ENCODE measurements at regions not wholly inside any gene's neighbourhood (a gene's known extent, or its start where the extent isn't known, plus 50 kb on each side); places are given as distances from the start of the nearest gene placed in this dataset.

- no peak for DNase-seq
Observed at GRCh38 chr1:239209591-239209990, 176.8 kb upstream of the CHRM3 start.

GRCh38 chr1:239204401-239204800, 182.0 kb upstream of the CHRM3 start:
- DNase-seq = no peak

GRCh38 chr1:239197871-239198270, 188.5 kb upstream of the CHRM3 start:
- DNase-seq = no peak

GRCh38 chr1:239189998-239190512, 196.3 kb upstream of the CHRM3 start:
- no peak for DNase-seq

DNA sequence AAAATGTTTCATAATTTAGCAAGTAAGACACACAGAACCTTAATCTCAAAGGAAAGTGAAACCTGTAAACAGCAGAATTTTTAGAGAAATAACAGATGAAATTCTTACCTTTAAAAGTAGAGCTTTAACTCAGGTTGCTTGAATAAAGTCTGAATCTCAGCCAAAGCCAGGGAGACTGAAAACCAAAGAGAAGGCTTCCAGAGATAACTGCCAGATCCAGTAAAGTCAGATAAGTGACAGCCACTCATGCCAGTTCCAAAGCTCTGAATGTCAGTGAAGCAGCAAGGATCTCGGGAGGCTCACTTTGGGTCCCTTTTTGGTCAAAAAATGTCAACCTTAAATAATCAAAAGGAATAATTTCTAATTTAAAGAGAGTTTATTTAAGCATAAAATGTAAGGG, 199.9 kb upstream of the CHRM3 start:
- DNase-seq = no peak

DNA sequence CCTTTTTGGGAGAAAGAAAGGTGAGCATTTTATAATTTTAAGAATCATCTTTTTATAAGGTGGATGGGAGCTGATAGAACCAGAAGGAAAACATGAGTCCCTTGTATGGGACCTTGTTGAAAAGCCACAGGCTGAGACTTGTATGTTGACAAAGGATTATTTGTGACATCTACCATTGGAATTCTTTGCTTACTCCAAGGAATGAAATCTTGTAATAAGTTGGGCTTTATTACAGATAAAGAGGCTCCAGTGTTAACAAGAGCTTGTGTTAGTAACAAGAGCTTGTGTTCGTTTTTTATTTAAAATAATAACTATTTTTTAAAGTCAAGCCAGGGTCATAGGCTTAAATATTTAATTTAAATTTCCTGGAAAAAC, 201.1 kb upstream of the CHRM3 start:
- DNase-seq = no peak

DNA sequence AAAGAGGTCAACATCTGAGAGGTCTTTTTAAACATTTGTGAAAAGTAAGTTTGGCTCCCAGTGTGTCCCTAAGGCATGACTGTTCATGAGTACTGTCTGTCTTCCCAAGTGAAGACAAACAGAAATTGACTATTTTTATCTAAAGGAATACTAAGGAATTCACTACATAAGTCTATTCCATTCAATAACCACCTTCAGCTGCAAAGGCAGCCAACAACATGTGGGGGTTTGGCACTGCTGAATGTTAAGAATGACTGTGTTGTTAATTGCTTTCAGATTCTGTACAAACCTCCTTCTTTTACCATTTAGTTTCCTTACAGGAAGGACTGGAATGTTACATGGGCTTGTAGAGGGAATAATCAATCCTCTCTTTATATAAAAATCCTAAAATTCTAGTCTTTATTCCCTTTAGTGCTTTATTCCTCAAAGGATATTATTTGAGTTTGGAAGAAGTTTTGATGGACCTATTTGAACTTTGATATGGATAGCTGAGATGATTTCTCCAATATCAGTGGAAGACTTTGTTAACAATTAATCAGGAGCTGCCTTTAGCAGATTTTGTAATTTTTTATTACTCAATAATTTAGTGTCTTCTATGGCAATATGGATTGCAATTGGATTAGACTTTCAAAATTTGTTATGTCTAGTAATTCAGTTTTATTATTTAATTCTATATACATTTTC, 201.7 kb upstream of the CHRM3 start:
- no peak for DNase-seq

DNA sequence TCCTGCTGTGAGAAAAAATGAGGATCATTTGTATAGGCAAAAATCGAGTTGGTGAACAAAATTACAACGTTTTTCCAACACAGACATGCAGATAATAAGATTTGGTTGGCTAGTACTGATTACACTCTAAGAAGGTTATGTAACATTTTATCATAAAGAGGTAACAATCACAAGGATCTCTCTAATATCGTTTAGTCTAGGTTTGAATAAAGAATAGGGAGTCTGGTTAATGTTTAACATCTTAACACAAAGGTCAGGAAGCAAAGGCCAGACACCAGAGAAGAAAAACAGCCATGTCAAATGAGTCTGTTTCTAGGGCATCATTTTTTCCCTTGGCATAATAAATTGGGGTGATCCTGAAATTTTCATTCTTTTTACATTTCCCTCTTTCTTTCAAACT, 207.4 kb upstream of the CHRM3 start:
- DNase-seq = no peak

- no peak for DNase-seq
Observed at GRCh38 chr1:239174880-239175279, 211.5 kb upstream of the CHRM3 start.

DNA sequence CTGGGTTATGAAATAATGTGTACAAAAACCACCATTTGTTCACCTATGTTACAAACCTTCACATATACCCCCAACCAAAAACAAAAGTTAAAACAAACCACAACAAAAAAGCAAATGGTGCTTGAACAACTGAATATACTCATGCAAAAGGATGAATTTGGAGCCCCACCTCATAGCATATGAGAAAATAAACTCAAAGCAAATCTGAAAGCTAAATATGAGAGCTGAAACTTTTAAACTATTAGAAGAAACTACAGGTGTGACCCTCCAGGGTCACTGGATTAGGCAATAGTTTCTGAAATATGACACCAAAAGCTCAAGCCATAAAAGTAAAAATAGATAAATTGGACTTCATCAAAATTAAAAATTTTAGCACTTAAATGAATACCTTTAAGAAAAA, 215.5 kb upstream of the CHRM3 start:
- no peak for DNase-seq

GRCh38 chr1:239169276-239169675, 217.1 kb upstream of the CHRM3 start:
- no peak for DNase-seq

GRCh38 chr1:239164451-239165180, 221.8 kb upstream of the CHRM3 start:
- DNase-seq = no peak

DNA sequence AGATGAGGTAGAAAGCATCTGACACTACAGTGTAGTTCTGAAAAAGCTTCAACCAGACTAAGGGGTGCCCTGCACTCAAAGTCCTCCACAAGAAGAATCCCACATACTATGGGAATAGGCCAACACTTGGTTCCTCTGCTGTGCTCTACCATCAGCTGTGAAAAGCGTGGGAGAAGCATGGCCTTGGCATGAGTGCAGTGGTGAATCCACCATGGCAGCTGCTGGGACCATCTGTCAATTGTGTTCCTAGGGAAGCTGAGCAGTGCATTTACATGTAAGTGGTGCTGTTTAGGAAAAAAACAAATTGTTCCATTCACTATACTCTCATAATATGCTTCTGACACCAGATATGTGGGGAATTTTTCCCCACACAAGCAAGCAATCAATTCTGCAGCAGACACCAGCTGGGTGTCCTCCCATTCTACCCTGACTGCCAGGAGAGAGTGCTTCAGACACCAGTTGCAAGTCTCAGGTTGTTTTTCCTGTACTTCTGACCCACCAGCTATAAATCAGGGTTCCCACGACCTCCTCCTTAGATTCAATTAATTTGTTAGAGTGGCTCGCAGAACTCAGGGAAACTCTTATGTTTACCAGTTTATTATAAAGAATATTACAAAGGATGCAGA, 230.8 kb upstream of the CHRM3 start:
- DNase-seq = no peak

- no peak for DNase-seq
Observed at GRCh38 chr1:239151937-239152336, 234.4 kb upstream of the CHRM3 start.

GRCh38 chr1:239140968-239141367, 245.4 kb upstream of the CHRM3 start:
- no peak for DNase-seq

DNA sequence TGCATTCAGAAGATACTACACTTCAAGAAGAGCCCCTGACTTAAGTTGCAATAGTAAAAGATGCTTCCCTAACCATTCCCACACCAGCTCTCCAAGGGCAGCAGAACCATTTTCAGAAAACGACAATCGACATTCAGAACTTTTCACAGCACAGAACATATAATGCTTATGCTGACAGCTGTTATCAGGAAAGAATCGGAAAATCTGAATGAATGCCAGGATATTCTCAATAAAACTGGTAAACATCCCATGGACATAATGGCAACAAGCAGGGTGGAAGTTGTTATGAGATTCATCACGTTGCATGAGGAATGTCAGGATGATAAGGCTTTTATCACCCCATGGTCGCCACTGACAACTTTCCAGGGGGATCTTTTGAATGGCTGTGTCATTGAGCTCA, 246.6 kb upstream of the CHRM3 start:
- DNase-seq = no peak

DNA sequence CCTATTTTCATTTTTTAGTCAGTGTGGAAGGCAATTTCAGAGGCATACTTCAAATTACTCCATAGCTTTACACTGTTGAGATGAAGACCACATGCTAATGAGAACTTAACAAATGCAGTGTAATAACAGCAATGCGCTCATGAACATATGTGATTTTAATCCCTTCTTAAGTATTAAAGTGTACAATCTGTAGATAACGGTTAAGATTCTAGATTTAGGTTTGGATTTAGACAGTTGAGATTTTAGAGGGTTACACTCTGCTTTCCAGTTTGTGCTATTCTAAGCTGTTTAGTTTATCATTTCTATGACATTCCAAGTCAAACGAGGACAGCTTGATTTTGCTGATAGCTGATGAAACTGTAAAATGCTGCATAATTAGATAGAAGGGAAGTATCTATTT, 257.8 kb upstream of the CHRM3 start:
- no peak for DNase-seq

DNA sequence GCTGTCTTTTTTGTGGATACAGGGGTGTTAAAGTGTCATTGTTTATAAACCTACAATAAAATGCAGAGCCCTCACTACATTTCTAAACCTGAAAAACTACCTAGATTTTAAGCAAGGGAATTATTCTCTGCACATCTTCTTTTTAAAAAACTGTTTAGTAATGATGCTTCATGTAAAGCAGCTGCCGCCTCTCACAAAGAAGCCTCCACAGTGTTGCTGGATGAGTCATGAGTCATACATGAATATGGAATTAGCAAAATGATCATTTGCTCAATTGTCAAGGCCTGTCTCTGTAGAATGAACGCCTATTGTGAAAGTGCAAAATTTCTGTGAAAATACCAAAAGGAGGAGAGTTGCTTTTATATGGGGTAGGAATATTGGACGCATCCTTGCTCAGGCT, 259.5 kb upstream of the CHRM3 start:
- no peak for DNase-seq

DNA sequence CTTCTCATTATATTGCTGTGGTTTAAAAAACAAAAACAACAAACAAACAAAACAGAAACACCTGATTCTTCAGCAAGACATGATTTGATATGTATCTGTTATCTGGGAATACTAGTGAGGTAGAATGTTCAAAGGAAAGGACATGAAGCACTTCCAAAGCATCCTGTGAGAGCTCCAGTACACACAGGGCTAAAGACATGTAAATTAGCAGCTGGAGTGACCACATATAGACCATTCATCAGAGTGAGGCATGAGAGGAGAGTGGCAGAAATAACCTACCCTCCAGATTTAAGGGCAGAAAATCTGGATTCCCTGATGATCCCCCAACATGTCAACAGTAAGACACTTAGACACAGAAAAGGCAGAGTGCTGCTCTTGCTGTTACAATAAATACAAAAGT, 260.5 kb upstream of the CHRM3 start:
- no peak for DNase-seq

DNA sequence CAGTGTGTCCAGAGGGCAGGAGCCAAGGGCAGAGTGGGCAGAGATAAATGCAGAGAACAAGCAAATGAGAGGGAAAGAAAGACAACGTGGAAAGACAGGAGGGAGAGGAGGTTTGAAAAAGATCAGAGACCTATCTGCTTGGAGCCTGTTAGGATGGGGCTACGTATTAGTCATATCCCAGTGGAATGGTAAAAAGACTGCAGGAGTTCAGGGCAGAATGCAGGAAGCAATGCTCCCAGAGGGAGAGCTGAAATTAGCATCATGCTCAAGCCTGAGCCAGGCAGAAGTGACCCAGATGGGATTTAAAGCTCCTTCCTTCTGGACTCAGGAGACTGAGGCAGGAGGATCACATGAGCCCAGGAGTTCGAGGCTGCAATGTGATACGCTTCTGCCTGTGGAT, 261.3 kb upstream of the CHRM3 start:
- no peak for DNase-seq

- no peak for DNase-seq
Observed at GRCh38 chr1:239123260-239123659, 263.1 kb upstream of the CHRM3 start.

DNA sequence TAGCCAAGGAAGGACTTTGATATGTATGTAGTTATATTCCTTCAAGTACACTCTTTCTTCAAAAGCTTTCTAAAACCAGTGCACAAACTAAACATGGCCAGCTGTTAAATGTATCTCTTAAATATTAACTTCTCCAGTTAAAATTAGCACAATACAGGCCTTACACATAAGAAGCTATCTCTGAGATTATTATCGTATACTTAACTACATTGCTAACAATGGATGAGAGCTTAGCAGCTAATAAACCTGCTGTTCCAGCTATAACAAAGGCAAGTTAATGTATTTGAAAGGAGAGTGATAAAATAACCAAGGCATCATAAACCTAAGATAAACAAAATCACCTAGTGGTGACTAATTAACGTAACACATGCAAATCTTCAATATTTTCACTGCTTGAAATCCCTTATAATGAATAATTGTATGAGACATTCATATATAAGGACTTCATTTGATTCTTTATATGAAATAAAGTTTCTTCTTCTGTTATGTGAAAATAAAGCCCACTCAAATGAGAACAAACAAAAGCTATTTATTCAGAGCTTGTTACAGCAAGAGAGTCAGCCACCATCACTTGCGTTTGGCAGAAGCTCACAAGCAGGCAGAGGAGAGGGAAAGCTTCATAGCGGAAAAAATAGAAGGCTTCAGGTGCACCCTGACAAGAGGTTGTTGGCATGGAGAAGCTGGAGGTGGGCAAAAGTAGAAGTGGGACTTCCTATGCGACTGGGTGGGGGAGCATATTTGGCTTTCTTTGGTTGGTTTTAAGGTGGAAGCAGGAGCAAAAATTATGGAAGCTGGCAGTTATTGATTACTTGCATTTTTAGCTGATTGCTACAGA, 274.1 kb upstream of the CHRM3 start:
- no peak for DNase-seq

DNA sequence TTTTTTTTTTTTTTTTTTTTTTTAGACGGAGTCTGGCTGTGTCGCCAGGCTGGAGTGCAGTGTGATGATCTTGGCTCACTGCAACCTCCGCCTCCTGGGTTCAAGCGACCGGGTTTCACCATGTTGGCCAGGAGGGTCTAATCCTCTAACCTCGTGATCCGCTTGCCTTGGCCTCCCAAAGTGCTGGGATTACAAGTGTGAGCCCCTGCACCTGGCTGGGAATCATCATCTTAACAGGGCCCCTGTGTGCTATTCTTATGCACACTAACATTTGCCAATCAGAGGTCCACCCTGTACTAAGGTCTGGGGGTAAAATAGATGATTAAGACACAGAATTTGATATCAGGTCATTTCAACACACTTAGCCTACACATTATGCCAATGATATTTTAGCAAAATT, 278.7 kb upstream of the CHRM3 start:
- no peak for DNase-seq
